ENCODE measurements at regions not wholly inside any gene's neighbourhood (a gene's known extent, or its start where the extent isn't known, plus 50 kb on each side); places are given as distances from the start of the nearest gene placed in this dataset.

DNA sequence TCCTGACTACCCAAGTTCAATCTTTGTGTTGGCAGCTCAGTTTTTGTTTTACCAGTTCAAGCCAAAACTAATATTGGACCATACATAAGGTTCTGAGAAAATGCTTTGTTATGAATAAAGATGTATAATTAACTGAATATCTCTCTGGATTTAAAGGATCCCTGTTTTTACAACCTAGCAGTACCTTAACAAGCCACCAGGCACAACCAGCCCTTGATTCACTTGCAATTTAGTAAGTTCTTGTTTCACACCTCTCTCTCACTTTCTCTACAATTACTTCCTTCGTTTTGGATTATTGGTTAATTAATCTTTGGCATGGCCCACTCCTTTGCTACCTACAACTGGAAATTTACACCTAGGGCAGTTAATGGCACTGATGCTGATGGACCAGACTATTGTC, 531.9 kb downstream of the SQOR start:
- Histone ChIP-seq H3K27ac (no peak overlapping the region), H3K36me3 (no peaks in the 10 kb centered on the region), H3K4me1 (no peaks in the 10 kb centered on the region), H3K4me3 (replicated peaks in 1 of 3) (no peak overlapping the region), H3K9me3 (no peaks in the 10 kb centered on the region), H3K27me3 (no peaks in the 10 kb centered on the region)
- TF ChIP-seq CTCF (IDR thresholded peaks at IDR 0.05) (no peak), POLR2A (IDR thresholded peaks at IDR 0.05) (no peak)
- DNase-seq = no peak
- intact Hi-C loops (cut with DNase I) = no loop called here
- WGBS, 2 donors = 24 to 42% methylated on average over 1 of the region's 1 CpG

- Histone ChIP-seq H3K4me3 (replicated peaks in 1 of 3) (no peak overlapping the region), H3K36me3 (no peaks in the 10 kb centered on the region), H3K27ac (no peak overlapping the region), H3K4me1 (no peaks in the 10 kb centered on the region), H3K9me3 (no peaks in the 10 kb centered on the region), H3K27me3 (no peaks in the 10 kb centered on the region)
- TF ChIP-seq POLR2A (IDR thresholded peaks at IDR 0.05) (no peak), CTCF (IDR thresholded peaks at IDR 0.05) (no peak)
- no peak for DNase-seq
- WGBS, 2 donors = 92 to 95% methylated on average over 3 of the region's 3 CpGs
- intact Hi-C loops (cut with DNase I) = no loop called here
Observed at GRCh38 chr15:46170326-46170725, 535.5 kb downstream of the SQOR start.

DNA sequence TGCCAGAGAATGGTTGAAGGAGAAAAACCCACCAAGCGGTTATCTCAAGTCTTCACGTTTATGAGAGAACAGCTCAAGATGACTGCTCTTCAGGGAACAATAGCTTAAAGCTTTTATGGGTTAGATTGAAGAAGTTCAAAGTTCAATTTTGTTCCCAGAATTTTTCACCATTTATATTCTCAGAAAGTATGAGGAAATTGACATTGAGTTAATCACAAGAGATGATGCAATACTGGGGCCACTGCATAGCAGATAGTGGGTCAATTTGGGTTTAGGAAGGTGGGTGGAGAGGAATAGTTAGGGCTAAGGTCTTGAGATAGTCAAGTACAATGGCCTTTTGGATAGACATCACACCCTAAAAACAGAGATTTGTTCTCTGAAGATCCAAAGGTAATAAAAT, 539.3 kb downstream of the SQOR start:
- intact Hi-C loops (cut with DNase I) = no loop called here
- Histone ChIP-seq H3K4me1 (no peaks in the 10 kb centered on the region), H3K27me3 (no peaks in the 10 kb centered on the region), H3K36me3 (no peaks in the 10 kb centered on the region), H3K9me3 (no peaks in the 10 kb centered on the region), H3K27ac (no peak overlapping the region), H3K4me3 (replicated peaks in 1 of 3) (no peak overlapping the region)
- DNase-seq = no peak
- 83 to 88% methylated on average over 2 of the region's 2 CpGs for WGBS, 2 donors
- no peak for TF ChIP-seq CTCF (IDR thresholded peaks at IDR 0.05)
- TF ChIP-seq POLR2A (IDR thresholded peaks at IDR 0.05) = no peak

GRCh38 chr15:46177219-46177618, 542.4 kb downstream of the SQOR start:
- no peaks in the 10 kb centered on the region for H3K36me3 ChIP-seq
- no peaks in the 10 kb centered on the region for H3K4me1 ChIP-seq
- intact Hi-C loops (cut with DNase I) = no loop called here
- H3K4me3 ChIP-seq (replicated peaks in 1 of 3) = no peak overlapping the region
- no peaks in the 10 kb centered on the region for H3K27me3 ChIP-seq
- no peak for TF ChIP-seq POLR2A (IDR thresholded peaks at IDR 0.05)
- TF ChIP-seq CTCF (IDR thresholded peaks at IDR 0.05) = no peak
- no peak overlapping the region for H3K27ac ChIP-seq
- no peaks in the 10 kb centered on the region for H3K9me3 ChIP-seq
- 70 to 97% methylated on average over 2 of the region's 2 CpGs for WGBS, 2 donors
- no peak for DNase-seq

GRCh38 chr15:46178138-46178537, 543.3 kb downstream of the SQOR start:
- no peak overlapping the region for H3K4me3 ChIP-seq (replicated peaks in 1 of 3)
- TF ChIP-seq POLR2A (IDR thresholded peaks at IDR 0.05) (no peak), CTCF (IDR thresholded peaks at IDR 0.05) (no peak)
- H3K9me3 ChIP-seq = no peaks in the 10 kb centered on the region
- H3K36me3 ChIP-seq = no peaks in the 10 kb centered on the region
- intact Hi-C loops (cut with DNase I) = no loop called here
- no peak for DNase-seq
- H3K4me1 ChIP-seq = no peaks in the 10 kb centered on the region
- no peak overlapping the region for H3K27ac ChIP-seq
- 82 to 93% methylated on average over 1 of the region's 1 CpG for WGBS, 2 donors
- no peaks in the 10 kb centered on the region for H3K27me3 ChIP-seq

All from thyroid gland (tissue), 4 donors.